Breast epithelium (tissue), 3 donors: ENCODE measurements at regions not wholly inside any gene's neighbourhood (a gene's known extent, or its start where the extent isn't known, plus 50 kb on each side); places are given as distances from the start of the nearest gene placed in this dataset.

Experiments
- POLR2AphosphoS5 ChIP-seq, 3 donors: sonication (generic); formaldehyde crosslinking; IDR thresholded peaks; one replicate each; pipeline ENCODE4 v1.6.1; 2017; ENCODE audit warnings: antibody characterized with exemption in 3 of 3
- TF ChIP-seq, protein P1 (sequence below), 3 donors: fragments of 450-650 bp; IDR thresholded peaks; one replicate each; pipeline ENCODE4 v1.5.1; 2016 to 2017; ENCODE audit warnings: antibody characterized with exemption in 3 of 3, mild to moderate bottlenecking in 3 of 3, moderate library complexity in 3 of 3

DNA sequence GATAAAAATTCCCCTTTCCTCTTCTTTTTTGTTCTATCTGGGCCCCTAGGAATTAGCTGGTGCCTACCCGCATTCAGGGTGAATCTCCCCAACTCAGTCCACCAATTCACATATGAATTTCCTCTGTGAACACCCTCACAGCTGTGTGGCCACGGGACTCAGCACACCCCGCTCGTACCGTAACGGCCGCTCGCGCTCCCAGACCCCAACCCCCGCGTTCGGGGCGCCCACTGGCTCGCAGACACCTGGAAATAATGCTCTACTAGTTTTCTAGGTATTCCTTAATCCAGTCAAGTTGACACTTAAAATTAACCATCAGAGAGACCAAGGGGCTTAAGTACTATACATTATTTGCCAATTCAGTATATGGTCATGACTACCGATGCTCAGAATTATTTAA is 1702.1 kb upstream of the PCDH20 start:
- TF ChIP-seq, protein P1, sequence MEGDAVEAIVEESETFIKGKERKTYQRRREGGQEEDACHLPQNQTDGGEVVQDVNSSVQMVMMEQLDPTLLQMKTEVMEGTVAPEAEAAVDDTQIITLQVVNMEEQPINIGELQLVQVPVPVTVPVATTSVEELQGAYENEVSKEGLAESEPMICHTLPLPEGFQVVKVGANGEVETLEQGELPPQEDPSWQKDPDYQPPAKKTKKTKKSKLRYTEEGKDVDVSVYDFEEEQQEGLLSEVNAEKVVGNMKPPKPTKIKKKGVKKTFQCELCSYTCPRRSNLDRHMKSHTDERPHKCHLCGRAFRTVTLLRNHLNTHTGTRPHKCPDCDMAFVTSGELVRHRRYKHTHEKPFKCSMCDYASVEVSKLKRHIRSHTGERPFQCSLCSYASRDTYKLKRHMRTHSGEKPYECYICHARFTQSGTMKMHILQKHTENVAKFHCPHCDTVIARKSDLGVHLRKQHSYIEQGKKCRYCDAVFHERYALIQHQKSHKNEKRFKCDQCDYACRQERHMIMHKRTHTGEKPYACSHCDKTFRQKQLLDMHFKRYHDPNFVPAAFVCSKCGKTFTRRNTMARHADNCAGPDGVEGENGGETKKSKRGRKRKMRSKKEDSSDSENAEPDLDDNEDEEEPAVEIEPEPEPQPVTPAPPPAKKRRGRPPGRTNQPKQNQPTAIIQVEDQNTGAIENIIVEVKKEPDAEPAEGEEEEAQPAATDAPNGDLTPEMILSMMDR (IDR thresholded peaks at IDR 0.05) = no peak
- no peak for TF ChIP-seq POLR2AphosphoS5 (IDR thresholded peaks at IDR 0.05)
